MCF 10A (cell line): ENCODE measurements at regions not wholly inside any gene's neighbourhood (a gene's known extent, or its start where the extent isn't known, plus 50 kb on each side); places are given as distances from the start of the nearest gene placed in this dataset.

Experiments used
- BruUV-seq: library from RNA; stranded (reverse); fragments of 400-500 nt; replicated peaks from 2 replicates; lab custom pipeline; 2021; lab: Mats Ljungman, UMichigan
- CTCF ChIA-PET: fragments of 300-600 bp; sonication (Branson Sonifier 250); formaldehyde crosslinking; extraction: SDS; loops from one replicate; lab custom pipeline; 2021; ENCODE audit warnings: antibody characterized with exemption, inconsistent platforms; lab: Yijun Ruan, JAX
- POLR2A ChIA-PET: fragments of 300-600, 350-650 bp; sonication (Branson Sonifier 250); formaldehyde crosslinking; extraction: SDS; loops from one replicate; lab custom pipeline; 2020; ENCODE audit warnings: antibody characterized with exemption, inconsistent platforms; lab: Yijun Ruan, JAX
- DNase-seq: peaks from one replicate; pipeline ENCODE4 v3.0.0-alpha.2; 2018; ENCODE audit not compliant: unreplicated experiment
- H3K27ac Mint-ChIP-seq: one replicate; pipeline ENCODE4 v1.8.0; 2022; ENCODE audit warnings: mild to moderate bottlenecking, low read depth, mixed read lengths; ENCODE audit not compliant: unreplicated experiment
- H3K27me3 Mint-ChIP-seq: one replicate; pipeline ENCODE4 v1.8.0; 2022; ENCODE audit warnings: mixed read lengths; ENCODE audit not compliant: insufficient read depth, unreplicated experiment
- H3K36me3 Mint-ChIP-seq: one replicate; pipeline ENCODE4 v1.8.0; 2022; ENCODE audit warnings: mild to moderate bottlenecking, moderate library complexity, mixed read lengths; ENCODE audit not compliant: insufficient read depth, unreplicated experiment
- H3K4me1 Mint-ChIP-seq: one replicate; pipeline ENCODE4 v1.8.0; 2022; ENCODE audit warnings: mixed read lengths; ENCODE audit not compliant: insufficient read depth, unreplicated experiment
- H3K4me3 Mint-ChIP-seq: one replicate; pipeline ENCODE4 v1.8.0; 2022; ENCODE audit warnings: mild to moderate bottlenecking, moderate library complexity, mixed read lengths; ENCODE audit not compliant: unreplicated experiment
- H3K9me3 Mint-ChIP-seq: one replicate; pipeline ENCODE4 v1.8.0; 2022; ENCODE audit warnings: mixed read lengths; ENCODE audit not compliant: unreplicated experiment
- CTCF ChIP-seq: fragments of 200-600 bp; IDR thresholded peaks from one replicate; pipeline ENCODE4 v1.8.0; 2022; ENCODE audit warnings: antibody characterized with exemption, mild to moderate bottlenecking; ENCODE audit not compliant: unreplicated experiment
- intact Hi-C: fragments of 100-400 bp; cut with micrococcal nuclease; formaldehyde crosslinking; loops from 2 replicates; pipeline ENCODE4 v1.14.1; 2022

GRCh38 chr16:11488304-11488703, 98.4 kb downstream of the LITAF start:
- peaks cover 6% of the 10 kb centered on the region for H3K36me3 Mint-ChIP-seq
- no peak overlapping the region for H3K27ac Mint-ChIP-seq
- no TSS peak for BruUV-seq
- intact Hi-C loops, result no loop called here
- ChIA-PET POLR2A (no interaction called here), CTCF (no interaction called here)
- DNase-seq, result no peak
- H3K4me3 Mint-ChIP-seq, result no peak overlapping the region
- H3K27me3 Mint-ChIP-seq, result no peaks in the 10 kb centered on the region
- H3K9me3 Mint-ChIP-seq, result peaks cover 14% of the 10 kb centered on the region
- no peaks in the 10 kb centered on the region for H3K4me1 Mint-ChIP-seq
- TF ChIP-seq CTCF, result no peak

GRCh38 chr16:11491524-11491923, 95.2 kb downstream of the LITAF start:
- H3K36me3 Mint-ChIP-seq, result peaks cover 6% of the 10 kb centered on the region
- intact Hi-C loops, result no loop called here
- no peak for DNase-seq
- no peaks in the 10 kb centered on the region for H3K9me3 Mint-ChIP-seq
- no peak overlapping the region for H3K4me3 Mint-ChIP-seq
- POLR2A ChIA-PET, result no interaction called here
- no TSS peak for BruUV-seq
- H3K4me1 Mint-ChIP-seq, result peaks cover 4% of the 10 kb centered on the region
- no peak for TF ChIP-seq CTCF
- no peak overlapping the region for H3K27ac Mint-ChIP-seq
- H3K27me3 Mint-ChIP-seq, result no peaks in the 10 kb centered on the region
- CTCF ChIA-PET, result no interaction called here

GRCh38 chr16:11492808-11493530, 93.8 kb downstream of the LITAF start:
- Mint-ChIP-seq H3K4me1 (peaks cover 18% of the 10 kb centered on the region), H3K36me3 (peaks cover 14% of the 10 kb centered on the region), H3K27me3 (no peaks in the 10 kb centered on the region), H3K4me3 (no peak overlapping the region), H3K9me3 (no peaks in the 10 kb centered on the region), H3K27ac (no peak overlapping the region)
- intact Hi-C loops, result no loop called here
- BruUV-seq, result no TSS peak
- no peak for TF ChIP-seq CTCF
- CTCF ChIA-PET, result no interaction called here
- POLR2A ChIA-PET, result interaction anchor here (0.8 kb wide), 1 partner anchor 11 kb away, joined by 3 read pairs; no protein-coding TSS in a partner anchor
- no peak for DNase-seq

GRCh38 chr16:11493531-11493929, 93.2 kb downstream of the LITAF start:
- CTCF ChIA-PET, result interaction anchor here (0.6 kb wide), 1 partner anchor 521 kb away, joined by 3 read pairs; no protein-coding TSS in a partner anchor
- POLR2A ChIA-PET, result no interaction called here
- intact Hi-C loops, result no loop called here
- no peaks in the 10 kb centered on the region for H3K9me3 Mint-ChIP-seq
- H3K27ac Mint-ChIP-seq, result no peak overlapping the region
- peaks cover 14% of the 10 kb centered on the region for H3K36me3 Mint-ChIP-seq
- H3K27me3 Mint-ChIP-seq, result no peaks in the 10 kb centered on the region
- no peak overlapping the region for H3K4me3 Mint-ChIP-seq
- no TSS peak for BruUV-seq
- DNase-seq, result no peak
- no peak for TF ChIP-seq CTCF
- peaks cover 20% of the 10 kb centered on the region for H3K4me1 Mint-ChIP-seq
